ENCODE measurements at regions not wholly inside any gene's neighbourhood (a gene's known extent, or its start where the extent isn't known, plus 50 kb on each side); places are given as distances from the start of the nearest gene placed in this dataset.

DNA sequence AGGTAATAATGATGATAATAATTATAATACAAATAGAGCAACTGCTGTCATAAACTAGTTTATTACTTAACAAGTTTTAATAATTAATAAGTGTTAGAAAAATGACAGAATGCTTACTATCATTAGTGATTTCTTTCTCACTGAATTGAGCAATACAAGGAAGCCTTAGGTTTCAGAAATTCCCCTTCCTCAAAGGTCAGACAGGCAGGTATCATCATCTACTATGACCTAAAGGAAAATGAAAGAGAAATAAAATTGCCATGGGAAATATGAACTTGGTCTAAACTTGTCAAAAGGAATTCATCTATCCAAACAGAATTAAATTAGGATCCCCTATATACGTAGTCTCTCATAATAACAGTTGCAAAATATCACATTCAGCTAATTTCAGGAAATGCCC, 56.3 kb upstream of the SLC7A11 start:
- H3F3A ChIP-seq (ENCODE audit: control insufficient read depth, insufficient read depth), result no peaks in the 10 kb centered on the region
- H3K4me3 ChIP-seq (ENCODE audit: low read length), result no peak overlapping the region
- H3K27me3 ChIP-seq (ENCODE audit: control insufficient read depth, low read length), result no peaks in the 10 kb centered on the region
- no peaks in the 10 kb centered on the region for H3K79me2 ChIP-seq (ENCODE audit: control insufficient read depth, low read length)
- H3K9me2 ChIP-seq (replicated peaks; ENCODE audit: control insufficient read depth, low read length), result no peaks in the 10 kb centered on the region
- no peaks in the 10 kb centered on the region for H3K36me3 ChIP-seq (ENCODE audit: control insufficient read depth, low read length)
- no peaks in the 10 kb centered on the region for H3K9me3 ChIP-seq (ENCODE audit: control insufficient read depth, insufficient read depth, low read length)
- no peaks in the 10 kb centered on the region for H3K4me1 ChIP-seq (ENCODE audit: control insufficient read depth, low read length)
- H3K27ac ChIP-seq (ENCODE audit: low read depth, low read length), result no peak overlapping the region
- TF ChIP-seq CTCF (IDR thresholded peaks at IDR 0.05; ENCODE audit: low read depth, low read length, poor library complexity, severe bottlenecking), result no peak
- no peak for TF ChIP-seq EZH2phosphoT487 (IDR thresholded peaks at IDR 0.05; ENCODE audit: borderline replicate concordance, low read length)
- H3K4me2 ChIP-seq (ENCODE audit: low read length), result no peak overlapping the region
- no peaks in the 10 kb centered on the region for H4K20me1 ChIP-seq (ENCODE audit: control insufficient read depth, insufficient read depth, low read depth, low read length)

- H3K36me3 ChIP-seq (ENCODE audit: control insufficient read depth, low read length), result no peaks in the 10 kb centered on the region
- H3K4me2 ChIP-seq (ENCODE audit: low read length), result no peak overlapping the region
- H3K79me2 ChIP-seq (ENCODE audit: control insufficient read depth, low read length), result no peaks in the 10 kb centered on the region
- TF ChIP-seq CTCF (IDR thresholded peaks at IDR 0.05; ENCODE audit: low read depth, low read length, poor library complexity, severe bottlenecking) (no peak), EZH2phosphoT487 (IDR thresholded peaks at IDR 0.05; ENCODE audit: borderline replicate concordance, low read length) (no peak)
- H4K20me1 ChIP-seq (ENCODE audit: control insufficient read depth, insufficient read depth, low read depth, low read length), result no peaks in the 10 kb centered on the region
- H3K4me1 ChIP-seq (ENCODE audit: control insufficient read depth, low read length), result no peaks in the 10 kb centered on the region
- H3K27ac ChIP-seq (ENCODE audit: low read depth, low read length), result no peak overlapping the region
- no peak overlapping the region for H3K4me3 ChIP-seq (ENCODE audit: low read length)
- no peaks in the 10 kb centered on the region for H3K9me2 ChIP-seq (replicated peaks; ENCODE audit: control insufficient read depth, low read length)
- H3K27me3 ChIP-seq (ENCODE audit: control insufficient read depth, low read length), result no peaks in the 10 kb centered on the region
- no peaks in the 10 kb centered on the region for H3K9me3 ChIP-seq (ENCODE audit: control insufficient read depth, insufficient read depth, low read length)
- no peaks in the 10 kb centered on the region for H3F3A ChIP-seq (ENCODE audit: control insufficient read depth, insufficient read depth)
These were observed 55.7 kb upstream of the SLC7A11 start for GRCh38 chr4:138297743-138298405.

DNA sequence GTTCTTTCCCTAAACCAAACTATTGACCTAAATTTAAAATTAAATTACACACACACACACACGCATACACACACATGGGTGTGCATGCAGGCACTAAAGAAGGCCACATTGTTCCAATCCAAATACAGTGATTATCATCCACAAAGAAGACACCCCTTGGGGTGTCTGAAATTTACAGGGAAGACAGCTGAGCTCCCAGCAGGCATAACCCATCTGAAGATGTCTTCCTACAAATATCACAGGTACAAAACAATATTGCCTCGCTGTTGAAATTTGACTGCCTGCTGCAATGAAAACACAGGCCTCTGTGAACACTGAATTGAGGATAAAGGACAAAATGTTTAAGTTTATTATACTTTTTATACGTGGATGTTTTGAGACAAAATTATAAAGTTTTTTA, 50.2 kb upstream of the SLC7A11 start:
- Histone ChIP-seq H3K4me3 (ENCODE audit: low read length) (no peak overlapping the region), H3K79me2 (ENCODE audit: control insufficient read depth, low read length) (no peaks in the 10 kb centered on the region), H3K9me2 (replicated peaks; ENCODE audit: control insufficient read depth, low read length) (no peaks in the 10 kb centered on the region), H3K4me2 (ENCODE audit: low read length) (no peak overlapping the region), H3K27me3 (ENCODE audit: control insufficient read depth, low read length) (no peaks in the 10 kb centered on the region), H3K36me3 (ENCODE audit: control insufficient read depth, low read length) (no peaks in the 10 kb centered on the region), H3K27ac (ENCODE audit: low read depth, low read length) (no peak overlapping the region), H3K9me3 (ENCODE audit: control insufficient read depth, insufficient read depth, low read length) (no peaks in the 10 kb centered on the region), H4K20me1 (ENCODE audit: control insufficient read depth, insufficient read depth, low read depth, low read length) (no peaks in the 10 kb centered on the region), H3F3A (ENCODE audit: control insufficient read depth, insufficient read depth) (no peaks in the 10 kb centered on the region), H3K4me1 (ENCODE audit: control insufficient read depth, low read length) (no peaks in the 10 kb centered on the region)
- no peak for TF ChIP-seq EZH2phosphoT487 (IDR thresholded peaks at IDR 0.05; ENCODE audit: borderline replicate concordance, low read length)
- no peak for TF ChIP-seq CTCF (IDR thresholded peaks at IDR 0.05; ENCODE audit: low read depth, low read length, poor library complexity, severe bottlenecking)

Data from DOHH2 (cell line).